ENCODE measurements at regions not wholly inside any gene's neighbourhood (a gene's known extent, or its start where the extent isn't known, plus 50 kb on each side); places are given as distances from the start of the nearest gene placed in this dataset.

DNA sequence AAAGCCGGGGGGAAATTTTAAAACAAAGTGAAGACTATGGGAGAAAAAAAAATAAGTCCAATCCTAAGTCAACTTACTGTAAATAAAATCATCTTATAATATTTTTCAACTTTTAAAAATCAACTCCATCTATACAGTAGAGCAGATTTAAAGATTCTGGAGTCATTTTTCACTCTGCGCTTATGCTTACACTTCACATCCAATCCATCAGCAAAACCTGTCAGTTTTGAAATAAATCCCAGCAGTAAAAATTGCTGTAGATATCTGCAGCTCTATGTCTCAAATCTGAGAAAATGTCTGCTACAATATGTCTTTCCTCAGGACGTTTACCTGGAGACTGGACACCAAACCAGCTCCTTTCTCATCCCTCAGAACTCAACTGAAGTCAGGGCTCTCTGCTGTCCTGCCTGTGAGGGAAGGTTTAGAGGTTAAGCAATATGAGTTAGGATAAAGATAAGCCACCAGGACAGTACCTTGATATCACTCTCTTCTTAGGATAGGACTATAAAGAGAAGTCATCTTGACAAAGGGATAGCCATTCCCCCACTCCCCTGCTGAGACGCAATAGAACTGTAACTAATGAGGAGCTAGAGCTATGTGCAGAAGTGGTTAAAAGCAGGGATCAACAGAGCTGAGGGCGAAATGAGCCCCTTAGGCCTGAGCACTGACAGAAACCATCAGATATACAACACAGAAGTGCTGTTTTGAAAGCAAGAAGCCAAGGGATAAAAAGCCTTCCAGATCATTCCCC lies 254.7 kb upstream of the KLHL1 start:
- WGBS, result 63% methylated on average over 5 of the region's 5 CpGs
- Histone ChIP-seq H3K27ac (ENCODE audit: low read depth) (no peak overlapping the region), H3K4me1 (ENCODE audit: insufficient read depth) (no peaks in the 10 kb centered on the region), H3K36me3 (ENCODE audit: insufficient read depth) (no peaks in the 10 kb centered on the region), H3K4me3 (ENCODE audit: low read depth, low read length) (no peak overlapping the region)
- DNase-seq (ENCODE audit: extremely low spot score), result no peak

DNA sequence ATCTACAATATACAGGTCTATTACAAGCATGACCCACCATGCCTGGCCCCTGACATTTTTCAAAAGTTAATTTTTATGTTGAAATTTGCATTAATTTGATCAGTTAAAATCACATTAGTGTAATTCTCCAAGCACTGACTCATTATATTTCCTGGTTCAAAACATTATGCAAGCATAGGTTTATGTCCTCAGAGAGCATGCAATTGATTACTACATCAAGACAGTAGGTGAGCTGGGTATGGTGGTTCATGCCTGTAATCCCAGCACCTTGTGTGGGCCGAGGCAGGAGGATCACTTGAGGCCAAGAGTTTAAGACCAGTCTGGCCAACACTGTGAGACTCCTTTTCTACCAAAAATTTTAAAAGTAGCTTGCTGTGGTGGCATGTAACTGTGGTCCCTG lies 248.8 kb upstream of the KLHL1 start:
- no peaks in the 10 kb centered on the region for H3K4me1 ChIP-seq (ENCODE audit: insufficient read depth)
- no peaks in the 10 kb centered on the region for H3K36me3 ChIP-seq (ENCODE audit: insufficient read depth)
- no peak for DNase-seq (ENCODE audit: extremely low spot score)
- no peak overlapping the region for H3K4me3 ChIP-seq (ENCODE audit: low read depth, low read length)
- WGBS, result 80% methylated on average over 1 of the region's 1 CpG
- H3K27ac ChIP-seq (ENCODE audit: low read depth), result no peak overlapping the region

DNA sequence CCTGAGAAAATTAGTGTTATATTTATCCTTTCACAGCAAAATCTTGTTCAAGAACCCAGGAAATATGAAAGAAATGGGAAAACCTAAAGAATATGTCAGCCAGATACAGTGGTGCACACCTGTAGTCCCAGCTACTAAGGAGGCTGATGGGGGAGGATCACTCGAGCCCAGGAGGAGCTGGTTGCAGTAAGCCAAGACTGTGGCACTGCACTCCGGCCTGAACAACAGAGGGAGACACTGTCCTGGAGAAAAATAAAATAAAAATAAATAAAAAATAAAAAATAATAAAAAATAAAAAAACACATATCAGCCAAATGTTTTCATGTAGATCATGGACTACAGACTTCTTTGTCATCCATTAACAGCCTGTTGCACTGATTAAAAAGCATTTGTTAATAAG lies 244.8 kb upstream of the KLHL1 start:
- Histone ChIP-seq H3K4me3 (ENCODE audit: low read depth, low read length) (no peak overlapping the region), H3K27ac (ENCODE audit: low read depth) (no peak overlapping the region), H3K36me3 (ENCODE audit: insufficient read depth) (no peaks in the 10 kb centered on the region), H3K4me1 (ENCODE audit: insufficient read depth) (no peaks in the 10 kb centered on the region)
- DNase-seq (ENCODE audit: extremely low spot score), result no peak
- WGBS, result 27% methylated on average over 2 of the region's 2 CpGs

GRCh38 chr13:70347947-70348620 lies 239.8 kb upstream of the KLHL1 start:
- DNase-seq (ENCODE audit: extremely low spot score), result no peak
- 59% methylated on average over 8 of the region's 8 CpGs for WGBS
- no peaks in the 10 kb centered on the region for H3K36me3 ChIP-seq (ENCODE audit: insufficient read depth)
- no peak overlapping the region for H3K4me3 ChIP-seq (ENCODE audit: low read depth, low read length)
- H3K4me1 ChIP-seq (ENCODE audit: insufficient read depth), result no peaks in the 10 kb centered on the region
- H3K27ac ChIP-seq (ENCODE audit: low read depth), result no peak overlapping the region

DNA sequence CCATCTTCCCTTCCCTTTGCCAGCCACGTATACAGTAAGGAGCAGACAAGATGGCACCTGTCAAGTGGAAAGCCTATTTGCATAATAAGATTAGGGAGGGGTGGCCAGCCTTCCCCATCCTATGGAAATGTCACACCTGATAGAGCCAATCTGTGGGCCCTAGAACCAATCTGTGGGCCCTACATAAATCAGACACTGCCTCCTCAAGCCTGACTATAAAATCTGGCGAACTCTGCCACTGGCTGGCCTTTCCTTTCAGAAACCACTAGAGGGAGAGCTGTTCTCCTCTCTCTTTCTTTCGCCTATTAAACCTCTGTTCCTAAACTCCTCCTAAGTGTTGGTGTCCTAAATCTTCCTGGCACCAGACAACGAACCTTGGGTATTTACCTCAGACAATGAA lies 231.5 kb upstream of the KLHL1 start:
- no peaks in the 10 kb centered on the region for H3K36me3 ChIP-seq (ENCODE audit: insufficient read depth)
- no peaks in the 10 kb centered on the region for H3K4me1 ChIP-seq (ENCODE audit: insufficient read depth)
- H3K27ac ChIP-seq (ENCODE audit: low read depth), result no peak overlapping the region
- 63% methylated on average over 4 of the region's 4 CpGs for WGBS
- H3K4me3 ChIP-seq (ENCODE audit: low read depth, low read length), result no peak overlapping the region
- DNase-seq (ENCODE audit: extremely low spot score), result no peak

- Histone ChIP-seq H3K4me1 (ENCODE audit: insufficient read depth) (no peaks in the 10 kb centered on the region), H3K27ac (ENCODE audit: low read depth) (no peak overlapping the region), H3K4me3 (ENCODE audit: low read depth, low read length) (no peak overlapping the region), H3K36me3 (ENCODE audit: insufficient read depth) (no peaks in the 10 kb centered on the region)
- WGBS, result 90% methylated on average over 1 of the region's 1 CpG
- no peak for DNase-seq (ENCODE audit: extremely low spot score)
These were observed 230.4 kb upstream of the KLHL1 start for GRCh38 chr13:70338609-70339008.

- 75% methylated on average over 3 of the region's 3 CpGs for WGBS
- Histone ChIP-seq H3K4me3 (ENCODE audit: low read depth, low read length) (no peak overlapping the region), H3K36me3 (ENCODE audit: insufficient read depth) (no peaks in the 10 kb centered on the region), H3K4me1 (ENCODE audit: insufficient read depth) (no peaks in the 10 kb centered on the region), H3K27ac (ENCODE audit: low read depth) (no peak overlapping the region)
- DNase-seq (ENCODE audit: extremely low spot score), result no peak
These were observed 228.6 kb upstream of the KLHL1 start for GRCh38 chr13:70336866-70337265.

DNA sequence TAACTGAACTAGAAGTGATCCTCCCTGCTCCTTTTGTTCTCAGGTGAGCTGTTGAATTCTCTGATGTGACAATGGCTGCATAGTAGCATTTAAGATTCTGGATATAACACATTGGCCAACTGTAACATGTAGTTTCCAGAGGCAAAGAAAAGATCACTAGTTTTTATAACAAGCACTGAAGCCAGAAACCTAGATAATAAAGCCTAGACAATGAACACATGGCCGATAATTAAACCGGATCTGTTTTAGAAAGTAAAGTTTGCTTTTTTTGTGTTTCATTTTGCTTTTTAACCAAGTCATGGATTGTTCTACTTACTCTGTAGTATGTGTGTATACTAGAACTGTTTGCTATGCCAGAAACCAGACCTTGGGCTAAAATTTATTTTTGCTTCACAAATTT lies 225.5 kb upstream of the KLHL1 start:
- WGBS, result 33% methylated on average over 2 of the region's 2 CpGs
- H3K36me3 ChIP-seq (ENCODE audit: insufficient read depth), result no peaks in the 10 kb centered on the region
- no peak for DNase-seq (ENCODE audit: extremely low spot score)
- no peaks in the 10 kb centered on the region for H3K4me1 ChIP-seq (ENCODE audit: insufficient read depth)
- no peak overlapping the region for H3K4me3 ChIP-seq (ENCODE audit: low read depth, low read length)
- no peak overlapping the region for H3K27ac ChIP-seq (ENCODE audit: low read depth)

DNA sequence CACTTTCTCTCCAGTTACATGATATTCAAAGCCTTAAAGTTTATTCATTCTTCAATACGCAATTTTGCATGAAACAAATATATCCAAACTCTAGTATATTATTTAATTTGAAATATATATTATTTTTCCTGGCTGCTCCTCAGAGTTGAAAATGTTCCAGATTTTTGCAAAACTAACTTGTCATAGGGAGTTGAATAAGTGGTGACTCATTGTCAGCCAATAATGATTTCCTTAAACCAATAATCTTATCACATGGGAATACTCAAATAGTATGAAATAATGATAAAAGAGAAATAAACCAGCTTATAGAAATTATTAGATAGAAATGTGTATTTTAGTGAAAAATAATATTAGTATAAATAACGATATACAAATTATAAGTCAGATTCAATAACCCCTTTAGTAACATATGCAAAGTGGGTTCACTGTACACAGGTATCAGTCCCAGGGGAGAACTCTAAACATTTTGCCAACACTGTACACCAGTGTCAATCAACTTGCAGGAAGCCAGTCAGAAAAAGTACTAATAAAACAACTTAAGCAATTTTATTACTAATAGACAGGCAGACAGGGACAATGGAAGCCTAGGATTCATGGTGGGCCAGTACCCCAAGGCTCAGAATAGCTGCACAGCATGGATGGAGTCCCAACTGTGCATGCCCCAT lies 222.6 kb upstream of the KLHL1 start:
- no peaks in the 10 kb centered on the region for H3K36me3 ChIP-seq (ENCODE audit: insufficient read depth)
- no peak overlapping the region for H3K27ac ChIP-seq (ENCODE audit: low read depth)
- WGBS, result 92% methylated on average over 2 of the region's 2 CpGs
- no peak overlapping the region for H3K4me3 ChIP-seq (ENCODE audit: low read depth, low read length)
- no peaks in the 10 kb centered on the region for H3K4me1 ChIP-seq (ENCODE audit: insufficient read depth)
- no peak for DNase-seq (ENCODE audit: extremely low spot score)

DNA sequence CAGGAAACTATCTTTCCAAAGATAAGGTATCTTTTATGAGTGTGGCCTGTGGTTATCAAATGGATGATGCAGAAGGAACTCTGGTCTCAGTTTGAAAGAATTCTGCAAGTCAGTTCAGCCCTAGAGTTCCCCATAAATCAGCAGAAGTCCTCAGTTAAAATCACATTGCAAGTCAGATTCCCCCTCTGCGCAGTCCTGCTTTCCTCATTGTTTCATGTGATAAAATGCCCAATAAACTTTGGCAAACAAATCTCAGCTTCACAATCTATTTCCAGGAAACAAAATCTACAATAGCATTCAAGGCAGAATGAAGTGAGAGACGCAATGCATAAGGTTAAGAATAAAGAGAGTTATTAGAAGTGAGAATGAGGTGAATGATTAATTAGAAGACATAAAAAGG lies 216.3 kb upstream of the KLHL1 start:
- WGBS, result 55% methylated on average over 2 of the region's 2 CpGs
- no peak for DNase-seq (ENCODE audit: extremely low spot score)
- H3K36me3 ChIP-seq (ENCODE audit: insufficient read depth), result no peaks in the 10 kb centered on the region
- H3K27ac ChIP-seq (ENCODE audit: low read depth), result no peak overlapping the region
- no peak overlapping the region for H3K4me3 ChIP-seq (ENCODE audit: low read depth, low read length)
- no peaks in the 10 kb centered on the region for H3K4me1 ChIP-seq (ENCODE audit: insufficient read depth)

DNA sequence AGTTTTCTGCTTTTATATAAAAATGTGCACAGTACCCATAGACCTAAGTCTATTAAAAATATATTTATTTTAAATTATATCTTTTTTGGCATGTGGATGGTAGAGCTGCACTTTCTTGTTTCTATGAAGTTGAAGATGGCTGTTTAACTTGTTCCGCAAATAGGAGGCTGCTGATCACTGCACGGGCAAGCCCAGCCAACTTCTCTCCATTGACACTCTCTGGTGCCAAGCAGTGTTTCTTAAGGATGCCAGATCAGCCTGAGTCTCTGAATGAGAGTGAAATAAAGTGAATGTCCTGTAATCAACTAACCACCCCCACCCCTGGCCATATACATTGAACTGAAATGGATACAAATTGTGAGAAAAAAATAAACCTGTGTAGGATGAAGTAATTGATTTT lies 202.9 kb upstream of the KLHL1 start:
- Histone ChIP-seq H3K4me1 (ENCODE audit: insufficient read depth) (no peaks in the 10 kb centered on the region), H3K36me3 (ENCODE audit: insufficient read depth) (no peaks in the 10 kb centered on the region), H3K27ac (ENCODE audit: low read depth) (no peak overlapping the region), H3K4me3 (ENCODE audit: low read depth, low read length) (no peak overlapping the region)
- 76% methylated on average over 2 of the region's 2 CpGs for WGBS
- no peak for DNase-seq (ENCODE audit: extremely low spot score)

DNA sequence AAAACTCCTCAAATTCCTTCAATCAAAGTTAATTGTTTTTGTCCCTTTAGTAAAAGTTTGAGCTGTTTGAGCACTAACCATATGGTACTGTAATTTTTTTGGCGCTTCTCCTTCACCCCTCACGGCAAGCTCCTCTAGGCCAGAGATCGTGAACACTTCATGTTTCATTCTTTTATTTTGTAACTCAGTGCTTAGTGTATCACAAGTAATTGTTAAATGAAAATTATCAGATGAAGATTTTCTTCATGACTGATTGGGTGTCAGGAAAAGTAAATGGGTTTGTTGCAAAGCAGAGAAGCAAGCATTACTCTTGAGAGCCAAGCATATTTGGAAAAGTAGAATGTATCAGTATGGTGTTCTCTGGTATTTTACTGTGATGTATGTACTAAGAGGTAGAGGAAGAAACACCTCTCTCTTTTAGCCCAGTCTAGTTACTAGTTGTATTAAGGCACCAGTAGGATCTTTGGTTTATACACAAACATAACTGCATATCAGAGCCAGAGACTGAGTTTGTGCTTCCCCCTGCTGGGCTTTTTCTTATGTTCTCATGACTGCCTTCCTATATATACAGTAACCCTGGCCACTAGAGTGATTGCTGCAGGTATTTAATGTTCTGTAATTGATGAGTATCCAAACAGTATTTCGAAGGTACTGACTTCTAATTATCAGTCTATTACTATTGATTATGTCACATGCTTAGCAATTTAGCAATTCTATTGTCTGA lies 202.3 kb upstream of the KLHL1 start:
- no peaks in the 10 kb centered on the region for H3K4me1 ChIP-seq (ENCODE audit: insufficient read depth)
- no peak for DNase-seq (ENCODE audit: extremely low spot score)
- 34% methylated on average over 4 of the region's 4 CpGs for WGBS

GRCh38 chr13:70297189-70297616 lies 189.0 kb upstream of the KLHL1 start:
- Histone ChIP-seq H3K4me3 (ENCODE audit: low read depth, low read length) (no peak overlapping the region), H3K27ac (ENCODE audit: low read depth) (no peak overlapping the region), H3K4me1 (ENCODE audit: insufficient read depth) (no peaks in the 10 kb centered on the region), H3K36me3 (ENCODE audit: insufficient read depth) (no peaks in the 10 kb centered on the region)
- WGBS, result 89% methylated on average over 12 of the region's 12 CpGs
- no peak for DNase-seq (ENCODE audit: extremely low spot score)

More for the DNA sequence above, 202.3 kb upstream of the KLHL1 start:
- no peak overlapping the region for H3K4me3 ChIP-seq (ENCODE audit: low read depth, low read length)
- H3K36me3 ChIP-seq (ENCODE audit: insufficient read depth), result no peaks in the 10 kb centered on the region
- no peak overlapping the region for H3K27ac ChIP-seq (ENCODE audit: low read depth)
